GDM1 (cell line): ENCODE measurements at regions not wholly inside any gene's neighbourhood (a gene's known extent, or its start where the extent isn't known, plus 50 kb on each side); places are given as distances from the start of the nearest gene placed in this dataset.
"Not testable (repeated sequence)": the region's sequence is repeated elsewhere in the genome, so short reads cannot be mapped to it uniquely, and the experiment has no call there.

Source experiments
- DNase-seq: peaks from one replicate; lab custom pipeline; 2025; lab: John Stamatoyannopoulos, UW

DNA sequence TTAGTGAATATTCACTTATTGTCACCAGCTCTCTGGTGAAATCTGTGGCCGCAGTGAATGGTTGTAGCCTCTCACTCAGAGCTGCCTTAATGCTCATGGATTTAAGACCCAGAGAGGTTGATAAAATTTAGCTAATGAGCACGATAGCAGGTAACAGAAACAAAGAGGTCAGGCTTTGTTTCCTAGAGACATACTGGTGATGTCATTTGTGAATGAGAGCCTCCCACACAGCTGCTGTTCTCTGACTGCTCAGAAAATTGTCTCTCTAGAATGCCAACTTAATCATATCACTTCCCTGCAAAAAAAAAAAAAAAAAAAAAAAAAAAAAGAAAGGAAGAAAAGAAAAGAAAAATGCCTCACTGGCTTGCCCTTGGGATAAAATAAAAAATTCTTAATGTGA lies 411.7 kb upstream of the MYT1L start:
- DNase-seq = no peak

DNA sequence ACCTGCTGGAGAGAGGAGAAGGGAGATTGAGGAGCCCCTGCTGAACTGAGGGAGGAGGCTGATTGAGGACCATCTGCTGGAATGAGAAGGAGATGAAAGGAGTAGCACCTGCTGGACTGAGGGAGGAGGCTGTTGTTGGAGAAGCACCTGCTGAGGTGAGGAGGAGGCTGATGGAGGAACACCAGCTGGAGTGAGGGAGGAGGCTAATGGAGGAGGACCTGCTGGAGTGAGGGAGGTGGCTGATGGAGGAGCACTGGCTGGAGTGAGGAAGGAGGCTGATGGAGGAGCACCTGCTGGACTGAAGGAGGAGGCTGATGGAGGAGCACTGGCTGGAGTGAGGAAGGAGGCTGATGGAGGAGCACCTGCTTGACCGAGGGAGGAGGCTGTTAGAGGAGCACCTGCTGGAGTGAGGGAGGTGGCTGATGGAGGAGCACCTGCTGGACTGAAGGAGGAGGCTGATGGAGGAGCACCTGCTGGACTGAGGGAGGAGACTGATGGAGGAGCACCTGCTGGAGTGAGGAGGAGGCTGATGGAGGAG lies 409.2 kb upstream of the MYT1L start:
- no peak for DNase-seq

DNA sequence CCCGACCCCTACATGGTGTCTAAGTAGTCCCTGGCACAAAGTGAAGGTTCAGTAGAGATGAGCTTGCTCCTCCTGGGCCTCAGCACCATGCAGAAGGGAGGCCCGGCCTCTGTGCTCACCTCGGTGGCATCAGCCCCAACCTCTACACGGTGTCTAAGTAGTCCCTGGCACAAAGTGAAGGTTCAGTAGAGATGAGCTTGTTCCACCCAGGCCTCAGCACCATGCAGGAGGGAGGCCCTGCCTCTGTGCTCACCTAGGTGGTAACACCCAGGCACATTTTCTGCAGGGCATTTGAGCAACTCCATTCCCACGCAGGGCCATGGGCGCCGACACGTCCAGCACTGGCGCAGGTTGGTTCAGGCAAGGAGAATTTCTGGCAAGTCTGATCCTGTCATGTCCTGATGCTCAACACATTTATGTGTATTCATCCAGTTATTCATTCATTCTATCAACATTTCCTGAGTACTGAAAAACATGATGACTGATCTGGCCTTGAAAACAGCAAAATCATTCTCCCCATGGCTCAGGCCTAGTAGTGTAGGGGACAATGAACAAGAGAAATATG lies 408.2 kb upstream of the MYT1L start:
- no peak for DNase-seq

DNA sequence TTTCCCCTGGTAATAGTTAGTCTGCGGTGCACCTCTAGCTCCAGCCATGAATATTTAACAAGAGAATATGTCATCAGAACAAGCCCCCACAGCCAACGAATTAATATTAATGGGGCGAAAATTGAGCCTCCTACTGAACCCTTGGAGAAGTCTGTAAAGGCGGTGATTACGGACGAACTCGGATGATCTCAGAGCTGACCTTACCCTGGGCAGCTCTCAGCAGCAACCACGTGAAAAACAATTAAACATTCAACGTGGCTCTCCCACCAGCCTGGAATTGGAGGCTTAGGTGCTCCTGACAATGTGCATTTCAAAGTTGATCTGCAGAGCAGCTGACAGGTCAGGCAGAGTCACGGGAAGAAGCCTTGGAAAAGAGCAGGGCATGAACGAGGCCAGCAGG lies 407.6 kb upstream of the MYT1L start:
- no peak for DNase-seq

- DNase-seq = no peak
Observed at GRCh38 chr2:2738276-2738675, 407.2 kb upstream of the MYT1L start.

DNA sequence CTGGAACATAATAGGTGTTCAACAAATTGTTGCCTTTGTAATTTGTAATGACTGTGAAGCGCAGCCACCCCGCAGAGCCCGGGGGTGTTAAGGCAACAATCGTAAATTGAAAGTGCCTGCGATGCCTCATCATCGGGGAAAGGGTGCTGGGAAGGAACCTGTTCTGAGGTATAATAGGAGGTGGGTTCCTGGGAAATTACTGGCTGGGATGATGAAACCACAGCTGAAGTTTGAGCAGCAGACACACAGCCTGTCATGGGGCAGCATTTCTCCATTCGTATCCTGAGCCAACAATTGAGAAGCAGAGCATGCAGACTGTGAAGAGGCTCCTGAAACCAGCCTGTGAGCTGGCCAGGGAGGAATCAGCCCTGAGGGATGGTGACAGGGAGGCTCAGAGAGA lies 404.0 kb upstream of the MYT1L start:
- no peak for DNase-seq

- DNase-seq = no peak
Observed at GRCh38 chr2:2734308-2734707, 403.2 kb upstream of the MYT1L start.

DNA sequence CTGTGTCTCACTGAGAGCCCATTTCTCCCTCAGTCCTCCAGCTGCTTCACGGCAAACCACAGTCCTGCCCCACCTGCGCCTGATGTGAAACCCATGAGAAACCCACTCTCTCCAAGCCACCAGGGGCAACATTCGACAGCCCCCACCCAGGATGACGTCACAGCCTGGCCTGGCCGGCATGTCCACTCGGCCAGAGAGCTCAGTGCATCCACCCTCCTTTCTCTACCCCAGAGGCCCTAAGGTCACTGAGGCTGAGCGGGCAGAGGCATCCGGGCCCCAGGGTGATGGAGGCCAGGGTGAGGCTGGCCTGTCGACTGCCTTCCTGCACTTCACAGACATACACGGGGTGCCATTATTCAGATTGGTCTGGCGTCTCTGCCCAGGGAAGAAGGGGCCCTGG lies 402.7 kb upstream of the MYT1L start:
- no peak for DNase-seq

DNA sequence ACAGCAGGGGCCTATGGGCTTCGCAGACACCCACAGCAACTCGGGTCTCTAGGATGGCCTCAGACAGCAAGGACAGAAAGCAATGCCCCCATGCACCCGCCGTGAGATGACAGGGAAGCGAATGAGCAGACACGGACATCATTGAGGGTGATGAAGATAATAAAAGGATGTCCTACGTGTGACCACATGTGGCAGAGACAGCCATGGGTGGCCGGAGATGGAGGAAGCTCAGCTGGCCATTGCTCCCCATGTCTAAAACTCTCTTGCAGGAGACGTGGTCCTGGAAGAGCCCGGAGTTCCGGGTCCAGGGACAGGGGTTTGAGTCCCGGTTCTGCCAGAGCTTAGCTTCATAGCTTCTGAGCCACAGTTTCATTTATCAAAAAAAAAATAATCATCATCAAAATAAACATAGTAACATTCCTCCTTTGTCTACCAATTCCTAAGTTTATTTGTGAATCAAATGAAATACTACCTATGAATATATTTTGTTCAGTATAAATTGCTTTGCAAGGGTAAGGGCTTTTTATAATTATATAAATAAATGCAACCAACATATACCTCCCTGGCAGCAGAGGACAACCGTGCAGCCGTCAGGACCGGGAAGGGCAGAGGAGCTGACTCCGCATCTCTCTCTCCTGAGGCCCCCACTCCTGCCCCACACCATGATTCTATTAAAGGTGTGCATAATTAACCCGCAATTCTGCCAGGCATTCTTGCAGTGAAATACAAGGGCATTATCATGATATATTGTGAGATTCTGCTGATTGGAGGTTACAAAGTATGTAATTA lies 401.4 kb upstream of the MYT1L start:
- DNase-seq = no peak

GRCh38 chr2:2731816-2732284 lies 400.8 kb upstream of the MYT1L start:
- DNase-seq = no peak

- DNase-seq = no peak
Observed at GRCh38 chr2:2731101-2731815, 400.2 kb upstream of the MYT1L start.

DNA sequence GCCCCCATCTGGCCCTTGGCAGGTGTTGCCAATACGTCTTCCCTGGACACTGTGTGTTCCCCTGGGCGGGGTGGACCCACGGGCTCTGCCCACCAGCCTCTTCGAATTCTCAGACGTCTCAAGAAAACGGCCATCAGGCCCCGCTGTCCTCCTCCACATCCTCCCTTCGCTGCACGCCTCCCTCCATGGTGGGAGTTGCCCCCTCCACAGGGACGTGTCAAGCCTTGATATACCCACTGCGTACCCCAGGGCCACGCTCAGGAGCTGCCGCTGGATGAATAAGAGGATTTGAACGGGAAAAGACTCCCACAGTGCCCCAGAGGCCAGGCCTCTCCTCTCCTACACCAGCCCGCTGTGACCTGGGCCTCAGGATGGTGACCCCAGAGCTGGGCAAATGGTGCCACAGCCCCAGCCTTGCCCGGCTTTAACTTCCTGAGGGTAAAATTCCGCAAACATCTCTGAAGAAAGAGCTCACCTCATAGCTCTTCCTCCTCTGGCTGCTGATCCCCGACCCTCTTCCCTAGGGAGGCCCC lies 399.3 kb upstream of the MYT1L start:
- DNase-seq = no peak

GRCh38 chr2:2729246-2729645 lies 398.2 kb upstream of the MYT1L start:
- DNase-seq = no peak

GRCh38 chr2:2728635-2729034 lies 397.6 kb upstream of the MYT1L start:
- no peak for DNase-seq

- no peak for DNase-seq
Observed at GRCh38 chr2:2727876-2728511, 396.9 kb upstream of the MYT1L start.

GRCh38 chr2:2726163-2726562 lies 395.1 kb upstream of the MYT1L start:
- DNase-seq = no peak

GRCh38 chr2:2723064-2723463 lies 392.0 kb upstream of the MYT1L start:
- no peak for DNase-seq

DNA sequence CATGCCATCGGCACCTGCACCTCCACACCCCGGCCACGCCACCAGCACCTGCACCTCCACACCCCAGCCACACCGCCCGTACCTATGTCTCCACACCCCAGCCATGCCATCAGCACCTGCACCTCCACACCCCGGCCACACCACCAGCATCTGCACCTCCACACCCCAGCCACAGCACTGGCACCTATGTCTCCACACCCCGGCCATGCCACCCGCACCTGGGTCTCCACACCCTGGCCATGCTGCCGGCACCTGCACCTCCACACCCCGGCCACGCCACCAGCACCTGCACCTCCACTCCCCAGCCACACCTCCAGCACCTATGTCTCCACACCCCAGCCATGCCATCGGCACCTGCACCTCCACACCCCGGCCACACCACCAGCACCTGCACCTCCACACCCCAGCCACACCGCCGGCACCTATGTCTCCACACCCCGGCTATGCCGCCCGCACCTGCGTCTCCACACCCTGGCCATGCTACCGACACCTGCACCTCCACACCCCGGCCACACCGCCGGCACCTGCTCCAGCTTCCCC lies 390.3 kb upstream of the MYT1L start:
- no peak for DNase-seq

GRCh38 chr2:2720806-2721205 lies 389.7 kb upstream of the MYT1L start:
- DNase-seq = not testable (repeated sequence)

- no peak for DNase-seq
Observed at GRCh38 chr2:2720351-2720750, 389.3 kb upstream of the MYT1L start.

- no peak for DNase-seq
Observed at GRCh38 chr2:2719781-2720180, 388.7 kb upstream of the MYT1L start.

DNA sequence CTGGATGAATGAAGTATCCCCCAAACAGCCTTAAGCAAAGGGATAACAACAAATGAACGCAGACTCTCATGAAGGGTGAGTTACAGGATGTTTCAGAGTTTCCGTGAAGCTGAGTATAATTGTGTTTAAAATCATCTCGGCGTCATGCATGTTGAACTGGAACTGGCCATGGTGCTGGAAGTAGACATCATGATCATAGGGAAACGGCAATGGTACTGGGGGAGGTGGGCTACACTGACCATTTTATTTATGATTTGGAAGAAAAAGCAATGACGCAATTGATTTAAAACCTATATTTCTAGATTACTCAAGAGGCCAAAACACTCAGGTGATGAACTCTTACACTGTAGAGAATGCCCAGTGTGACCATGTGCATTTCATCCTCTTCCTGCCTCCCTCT lies 387.9 kb upstream of the MYT1L start:
- DNase-seq = no peak
